GM13977 (cell line): ENCODE measurements at regions not wholly inside any gene's neighbourhood (a gene's known extent, or its start where the extent isn't known, plus 50 kb on each side); places are given as distances from the start of the nearest gene placed in this dataset.

Experiments
- DNase-seq: peaks from one replicate; pipeline ENCODE4 v3.0.0; 2012; ENCODE audit warnings: low spot score
- CTCF ChIP-seq: IDR thresholded peaks from 2 replicates; pipeline ENCODE4 v1.5.1; 2012; ENCODE audit warnings: mild to moderate bottlenecking, control low read depth; ENCODE audit not compliant: insufficient read depth; ENCODE audit errors: extremely low read depth, missing control alignments
- in situ Hi-C: fragments of 300-500 bp; cut with MboI; formaldehyde crosslinking; loops from one replicate; pipeline ENCODE4 v1.12.0; 2022; ENCODE audit warnings: low sequenced_read_pairs, low pct_unique_long_range_greater_than_20kb, mixed read lengths, inconsistent platforms; ENCODE audit not compliant: unreplicated experiment

- no peak for TF ChIP-seq CTCF
- no peak for DNase-seq
- in situ Hi-C loops: no loop called here
Measured at GRCh38 chr11:104725796-104726408, 172.4 kb downstream of the CASP12 start.

- no peak for TF ChIP-seq CTCF
- DNase-seq: no peak
- in situ Hi-C loops: no loop called here
Measured at GRCh38 chr11:104713401-104713800, 184.9 kb downstream of the CASP12 start.

- in situ Hi-C loops: no loop called here
- no peak for TF ChIP-seq CTCF
- peak; percentile 11 for DNase-seq
Measured at GRCh38 chr11:104705490-104706190, 192.6 kb downstream of the CASP12 start.

GRCh38 chr11:104704888-104705287, 193.4 kb downstream of the CASP12 start:
- no peak for TF ChIP-seq CTCF
- no peak for DNase-seq
- in situ Hi-C loops: no loop called here

GRCh38 chr11:104704146-104704830, 194.0 kb downstream of the CASP12 start:
- TF ChIP-seq CTCF: no peak
- in situ Hi-C loops: no loop called here

GRCh38 chr11:104700609-104701008, 197.7 kb downstream of the CASP12 start:
- TF ChIP-seq CTCF: no peak
- in situ Hi-C loops: no loop called here
- DNase-seq: no peak

More at GRCh38 chr11:104704146-104704830, 194.0 kb downstream of the CASP12 start:
- DNase-seq: no peak
